ENCODE measurements at regions not wholly inside any gene's neighbourhood (a gene's known extent, or its start where the extent isn't known, plus 50 kb on each side); places are given as distances from the start of the nearest gene placed in this dataset.
"Not testable (repeated sequence)": the region's sequence is repeated elsewhere in the genome, so short reads cannot be mapped to it uniquely, and the experiment has no call there.

DNA sequence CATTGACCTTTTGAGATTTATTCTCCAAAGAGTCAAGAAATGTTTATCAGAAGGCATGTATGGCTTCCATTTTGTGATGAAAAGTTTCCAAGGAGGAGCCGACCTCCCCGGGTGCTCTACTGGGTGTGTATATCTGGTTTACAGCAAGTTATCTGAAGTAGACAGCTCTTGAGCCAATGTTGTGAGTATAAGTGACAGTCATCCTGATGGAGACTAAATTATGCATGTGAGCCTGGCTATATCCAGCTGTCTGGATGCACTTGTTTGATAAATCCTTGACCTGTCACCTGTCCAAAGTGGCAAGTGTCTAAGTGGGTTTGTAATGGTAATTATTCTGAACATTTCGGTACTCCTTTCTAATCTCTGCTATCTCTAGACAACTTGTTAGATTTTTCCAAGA, 142.2 kb downstream of the NR2F2 start:
- no peak for DNase-seq

DNA sequence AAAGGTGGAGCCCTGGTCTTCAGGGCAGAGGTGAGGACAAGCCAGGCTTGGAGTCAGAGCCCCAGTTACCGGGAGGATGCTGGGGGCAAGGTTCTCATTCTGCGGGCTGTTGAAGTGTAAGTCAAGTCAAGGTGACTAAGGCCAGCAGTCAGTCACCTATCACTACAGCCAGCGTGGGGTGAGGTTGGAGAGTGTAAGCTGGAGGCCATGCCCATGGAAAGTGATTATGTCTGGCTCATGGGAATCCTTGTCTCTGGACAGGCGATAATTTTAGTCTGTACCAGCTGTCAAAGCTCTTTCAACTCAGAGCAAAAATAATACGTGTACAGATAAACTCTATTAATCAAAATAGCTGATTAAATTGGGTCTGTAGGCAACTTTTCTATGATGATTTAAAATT, 143.1 kb downstream of the NR2F2 start:
- no peak for DNase-seq

DNA sequence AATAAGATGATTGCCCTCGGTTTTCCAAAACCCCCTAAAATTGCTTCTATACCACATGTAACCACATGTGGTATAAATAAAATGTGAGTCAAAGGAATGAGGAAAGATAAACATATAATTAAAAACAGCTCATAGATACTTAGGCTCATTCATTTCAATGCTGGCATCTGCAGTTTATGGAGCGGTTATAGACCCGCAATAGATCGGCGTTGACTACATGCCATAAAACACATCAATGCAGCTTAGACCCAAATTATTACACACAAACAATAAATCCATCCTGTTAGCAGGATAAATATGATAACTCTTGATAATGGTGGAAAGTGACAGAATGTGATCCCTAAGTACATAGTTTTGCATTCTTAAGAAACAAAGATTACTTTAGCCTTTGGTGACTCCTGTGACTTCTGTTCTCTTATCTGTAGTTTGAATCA, 143.7 kb downstream of the NR2F2 start:
- DNase-seq, result no peak

DNA sequence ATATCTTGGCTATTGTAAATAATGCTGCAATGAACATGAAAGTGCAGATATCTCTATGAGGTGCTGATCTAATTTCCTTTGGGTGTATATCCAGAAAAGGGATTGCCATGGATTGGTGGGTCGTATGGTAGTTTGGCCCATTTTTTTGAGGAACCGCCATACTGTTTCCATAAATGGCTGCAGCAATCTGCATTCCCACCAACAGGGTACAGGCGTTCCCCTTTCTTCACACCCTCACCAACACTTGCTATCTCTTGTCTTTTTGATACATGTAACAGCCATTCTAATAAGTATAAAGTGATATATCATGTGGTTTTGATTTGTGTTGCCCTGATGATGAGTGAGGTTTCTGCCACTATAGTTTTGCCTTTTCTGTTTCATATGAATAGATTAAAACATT, 146.7 kb downstream of the NR2F2 start:
- no peak for DNase-seq

DNA sequence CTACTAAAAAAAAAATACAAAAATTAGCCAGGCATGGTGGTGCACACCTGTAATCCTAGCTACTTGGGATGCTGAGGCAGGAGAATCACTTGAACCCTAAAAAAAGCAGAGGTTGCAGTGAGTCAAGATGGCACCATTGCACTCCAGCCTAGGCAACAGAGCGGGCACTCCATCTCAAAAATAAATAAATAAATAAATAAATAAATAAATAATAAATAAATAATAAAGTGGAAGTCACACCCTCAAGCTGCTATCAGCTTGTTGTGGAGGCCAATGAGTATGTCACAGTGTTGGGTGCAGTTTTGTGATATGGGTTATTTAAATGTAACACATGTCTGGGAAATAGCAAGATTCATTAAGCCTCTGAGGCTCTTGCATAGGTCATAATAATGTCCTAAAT, 153.9 kb downstream of the NR2F2 start:
- DNase-seq, result not testable (repeated sequence)

DNA sequence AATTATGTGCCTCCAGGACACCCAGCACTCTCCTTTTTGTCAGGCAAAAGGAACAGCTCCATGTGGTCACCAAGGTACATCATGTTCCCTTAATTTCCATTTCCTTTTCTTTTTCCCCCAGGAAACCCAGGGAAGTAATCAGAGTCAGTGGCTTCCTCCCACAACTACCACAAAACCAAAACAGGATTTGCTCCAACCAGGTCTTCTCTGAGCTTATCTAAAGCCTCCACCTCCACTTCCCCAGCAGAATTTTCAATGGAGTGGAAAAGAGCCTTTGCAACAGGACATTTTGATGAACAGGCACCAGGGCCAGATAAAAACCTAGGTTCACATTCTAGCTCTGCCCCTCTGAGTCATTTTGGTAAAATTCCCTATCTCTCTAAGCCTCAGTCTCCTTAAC, 154.3 kb downstream of the NR2F2 start:
- peak; percentile 36 for DNase-seq

DNA sequence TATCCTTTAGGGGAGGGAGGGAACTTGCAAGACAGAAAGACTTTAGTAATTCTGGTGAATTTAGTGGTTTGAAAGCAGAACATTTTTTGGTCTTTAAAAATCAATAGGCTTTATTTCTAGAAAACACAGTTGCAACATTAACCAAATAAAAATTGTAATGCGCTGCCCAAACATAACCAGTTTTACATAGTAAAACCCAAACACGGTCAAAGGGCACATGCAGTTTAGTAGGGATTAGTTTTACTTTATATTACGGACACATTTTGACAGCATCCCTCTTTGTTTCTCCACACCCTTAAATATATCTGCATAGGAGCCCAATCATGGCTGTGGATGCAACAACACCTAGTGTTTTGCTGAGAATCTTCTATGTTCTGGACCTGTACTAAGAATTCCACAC, 156.7 kb downstream of the NR2F2 start:
- DNase-seq, result no peak

DNA sequence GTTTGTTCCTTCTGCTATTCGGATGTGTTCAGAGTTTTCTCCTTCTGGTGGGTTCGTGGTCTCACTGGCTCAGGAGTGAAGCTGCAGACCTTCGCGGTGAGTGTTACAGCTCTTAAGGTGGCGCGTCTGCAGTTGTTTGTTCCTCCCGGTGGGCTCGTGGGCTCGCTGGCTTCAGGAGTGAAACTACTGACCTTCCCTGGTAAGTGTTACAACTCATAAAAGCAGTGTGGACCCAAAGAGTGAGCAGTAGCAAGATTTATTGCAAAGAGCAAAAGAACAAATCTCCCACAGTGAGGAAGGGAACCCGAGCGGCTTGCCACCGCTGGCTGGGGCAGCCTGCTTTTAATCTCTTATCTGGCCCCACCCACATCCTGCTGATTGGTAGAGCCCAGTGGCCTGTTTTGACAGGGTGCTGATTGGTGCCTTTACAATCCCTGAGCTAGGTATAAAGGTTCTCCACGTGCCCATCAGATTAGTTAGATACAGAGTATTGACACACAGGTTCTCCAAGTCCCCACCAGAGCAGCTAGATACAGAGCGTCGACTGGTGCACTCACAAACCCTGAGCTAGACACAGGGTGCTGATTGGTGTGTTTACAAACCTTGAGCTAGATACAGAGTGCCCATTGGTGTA, 160.7 kb downstream of the NR2F2 start:
- DNase-seq, result not testable (repeated sequence)

DNA sequence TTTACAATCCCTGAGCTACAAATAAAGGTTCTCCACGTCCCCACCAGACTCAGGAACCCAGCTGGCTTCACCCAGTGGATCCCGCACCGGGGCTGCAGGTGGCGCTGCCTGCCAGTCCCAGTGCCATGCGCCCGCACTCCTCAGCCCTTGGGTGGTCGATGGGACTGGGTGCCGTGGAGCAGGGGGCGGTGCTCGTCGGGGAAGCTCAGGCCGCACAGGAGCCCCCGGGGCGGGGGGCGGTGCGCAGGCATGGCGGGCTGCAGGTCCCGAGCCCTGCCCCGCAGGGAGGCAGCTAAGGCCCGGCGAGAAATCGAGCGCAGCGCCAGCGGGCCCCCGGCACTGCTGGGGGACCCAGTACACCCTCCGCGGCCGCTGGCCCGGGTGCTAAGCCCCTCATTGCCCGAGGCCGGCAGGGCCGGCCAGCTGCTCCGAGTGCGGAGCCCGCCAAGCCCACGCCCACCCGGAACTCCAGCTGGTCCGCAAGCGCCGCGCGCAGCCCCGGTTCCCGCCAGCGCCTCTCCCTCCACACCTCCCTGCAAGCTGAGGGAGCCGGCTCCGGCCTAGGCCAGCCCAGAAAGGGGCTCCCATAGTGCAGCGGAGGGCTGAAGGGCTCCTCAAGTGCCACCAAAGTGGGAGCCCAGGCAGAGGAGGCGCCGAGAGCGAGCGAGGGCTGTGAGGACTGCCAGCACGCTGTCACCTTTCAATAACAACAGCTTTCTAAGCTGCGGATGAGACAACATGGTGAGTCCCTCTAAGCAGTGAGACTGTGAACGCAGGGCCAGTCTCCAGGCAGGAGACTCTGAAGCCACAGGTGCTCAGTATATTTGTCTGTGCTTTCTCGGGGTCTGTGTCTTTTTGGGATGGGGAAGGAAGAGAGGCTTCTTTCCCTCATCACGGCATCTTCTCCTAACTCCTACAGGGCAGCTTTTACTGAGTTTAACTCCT, 161.5 kb downstream of the NR2F2 start:
- not testable (repeated sequence) for DNase-seq

DNA sequence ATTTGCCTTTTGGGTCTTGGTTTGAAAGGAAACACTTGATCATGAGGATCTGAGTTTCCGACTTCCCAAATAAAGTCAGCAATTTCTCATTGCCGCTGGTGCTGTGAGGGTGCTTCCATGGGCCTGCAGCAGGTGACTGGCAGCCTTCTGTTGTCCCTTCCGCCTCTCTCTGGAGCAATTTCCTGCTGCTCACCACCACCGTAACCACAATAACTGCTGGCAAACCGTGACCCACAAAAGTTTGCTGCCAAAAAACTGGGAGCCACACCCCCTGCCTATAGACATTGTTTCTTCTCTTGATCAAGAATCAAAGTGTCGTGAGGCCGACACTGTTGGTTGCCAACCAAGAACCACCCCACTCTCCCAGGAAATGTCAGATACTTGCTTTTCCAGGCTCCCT, 164.0 kb downstream of the NR2F2 start:
- DNase-seq, result peak; percentile 23

DNA sequence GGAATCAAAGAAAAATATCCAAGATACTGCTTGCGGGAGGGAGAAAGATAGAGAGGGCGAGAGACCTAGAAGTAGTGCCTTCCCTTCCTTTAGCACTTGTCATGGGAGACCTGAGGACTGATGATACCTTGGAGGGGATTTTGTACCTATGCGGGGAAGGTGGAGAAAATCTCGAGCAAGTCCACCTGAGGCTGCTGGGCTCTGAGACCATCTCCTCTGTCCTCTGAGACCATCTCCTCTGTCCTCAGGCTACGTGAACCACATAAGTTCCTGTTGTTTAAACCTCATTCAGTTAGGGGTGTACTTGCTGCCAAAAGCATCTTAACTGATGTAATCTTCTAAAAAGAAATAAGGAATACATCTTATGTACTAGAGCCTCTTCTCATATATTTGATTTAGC, 164.9 kb downstream of the NR2F2 start:
- no peak for DNase-seq

DNA sequence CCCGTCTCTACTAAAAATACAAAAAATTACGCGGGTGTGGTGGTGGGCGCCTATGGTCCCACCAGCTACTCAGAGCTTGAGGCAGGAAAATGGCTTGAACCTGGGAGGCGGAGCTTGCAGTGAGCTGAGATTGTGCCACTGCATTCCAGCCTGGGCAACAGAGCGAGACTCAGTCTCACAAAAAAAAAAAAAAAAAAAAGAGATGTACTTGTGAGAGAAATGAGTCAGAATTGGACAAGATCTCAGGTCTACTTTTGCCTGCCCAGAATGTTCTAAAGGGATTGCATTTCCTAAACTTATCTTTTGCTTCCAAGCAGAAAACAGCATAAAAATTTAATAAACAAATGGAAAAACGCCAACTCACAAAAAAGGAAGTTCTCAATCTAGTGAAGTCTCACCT, 167.5 kb downstream of the NR2F2 start:
- DNase-seq, result no peak

DNA sequence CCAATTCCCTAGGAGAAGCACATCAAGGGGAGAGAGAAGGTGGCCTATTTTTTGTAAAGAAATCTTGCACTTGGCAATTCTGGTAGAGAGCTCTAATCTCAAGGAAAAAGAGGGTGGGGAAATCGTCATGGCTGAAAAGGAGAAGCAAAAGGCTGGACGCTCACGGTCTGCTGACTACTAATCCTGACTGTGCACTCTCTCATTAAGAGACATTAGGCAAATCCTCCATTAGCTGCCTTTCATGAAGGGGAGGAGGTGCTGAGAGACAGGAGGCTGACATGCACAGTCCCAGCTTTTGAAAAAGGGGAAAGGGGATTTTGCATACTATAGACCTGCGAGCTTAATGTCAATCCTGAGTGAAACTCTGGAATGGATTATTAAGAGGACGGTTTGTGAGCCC, 170.0 kb downstream of the NR2F2 start:
- peak; percentile 7 for DNase-seq

DNA sequence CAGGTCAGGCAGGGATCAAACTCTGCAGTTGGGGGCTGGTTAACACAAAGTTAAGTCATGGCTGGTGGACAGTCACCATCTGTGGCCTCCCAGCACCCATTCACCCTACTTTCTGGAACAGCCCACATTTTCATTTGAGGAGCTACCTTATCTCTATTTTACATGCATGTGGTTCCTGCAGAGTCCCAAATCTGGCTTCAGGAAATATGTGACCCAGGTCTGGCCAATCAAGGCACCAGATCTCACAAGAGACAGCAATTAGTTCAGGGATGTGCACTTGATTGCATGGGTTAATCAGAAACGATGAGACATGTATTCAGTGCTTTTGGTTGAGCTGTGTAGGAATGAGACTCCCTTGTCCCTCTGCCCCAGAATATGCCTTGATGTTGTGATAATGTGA, 170.9 kb downstream of the NR2F2 start:
- DNase-seq, result peak; percentile 32

DNA sequence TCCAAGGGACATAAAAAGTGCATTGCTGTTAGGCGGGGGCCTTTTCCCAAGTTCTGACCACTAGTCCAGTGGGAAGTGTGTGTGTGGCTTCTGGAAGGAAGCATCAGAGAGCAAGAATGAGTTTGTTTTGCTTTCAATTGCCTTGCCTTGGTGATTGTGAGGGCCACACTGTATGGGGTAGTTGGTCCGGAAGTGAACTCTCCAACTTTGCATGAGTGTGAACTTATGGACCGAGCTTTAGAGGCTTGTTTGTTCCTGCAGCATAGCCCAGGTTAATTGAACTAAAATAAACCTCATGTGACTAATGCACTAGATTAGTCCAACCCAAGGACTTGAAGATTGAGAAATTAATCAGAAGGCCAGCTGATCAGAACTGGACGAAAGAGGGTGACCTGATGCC, 171.7 kb downstream of the NR2F2 start:
- no peak for DNase-seq

DNA sequence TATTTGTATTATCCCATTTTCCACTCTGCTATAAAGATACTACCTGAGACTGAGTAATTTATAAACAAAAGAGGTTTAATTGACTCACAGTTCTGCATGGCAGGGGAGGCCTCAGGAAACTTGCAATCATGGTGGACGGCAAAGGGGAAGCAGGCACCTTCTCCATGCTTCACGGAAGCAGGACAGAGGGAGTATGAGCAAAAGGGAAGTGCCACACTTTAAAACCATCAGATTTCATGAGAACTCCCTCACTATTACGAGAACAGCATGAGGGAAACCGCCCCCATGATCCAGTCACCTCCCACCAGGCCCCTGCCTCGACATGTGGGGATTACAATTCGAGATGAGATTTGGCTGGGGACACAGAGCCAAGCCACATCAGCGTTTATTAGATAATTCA, 172.8 kb downstream of the NR2F2 start:
- peak; percentile 68 for DNase-seq

DNA sequence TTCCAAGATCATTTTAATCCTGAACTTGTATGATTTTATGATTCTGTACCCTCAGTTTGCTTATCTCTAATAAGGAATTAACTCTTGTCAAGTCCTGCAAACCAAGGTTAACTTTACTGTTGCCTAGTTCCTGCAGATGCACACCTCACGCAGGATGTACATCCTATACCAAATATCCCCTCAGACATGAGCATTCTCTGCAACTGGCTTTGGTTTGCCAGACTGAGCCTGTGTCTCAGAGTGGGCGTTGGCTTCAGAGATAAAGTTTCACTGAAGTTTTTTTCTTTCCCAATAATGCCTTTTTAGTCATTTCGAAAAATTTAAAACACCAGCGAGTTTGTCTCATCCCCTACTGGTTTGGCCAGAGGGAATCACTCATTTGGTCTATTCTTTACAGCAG, 173.9 kb downstream of the NR2F2 start:
- peak; percentile 9 for DNase-seq

DNA sequence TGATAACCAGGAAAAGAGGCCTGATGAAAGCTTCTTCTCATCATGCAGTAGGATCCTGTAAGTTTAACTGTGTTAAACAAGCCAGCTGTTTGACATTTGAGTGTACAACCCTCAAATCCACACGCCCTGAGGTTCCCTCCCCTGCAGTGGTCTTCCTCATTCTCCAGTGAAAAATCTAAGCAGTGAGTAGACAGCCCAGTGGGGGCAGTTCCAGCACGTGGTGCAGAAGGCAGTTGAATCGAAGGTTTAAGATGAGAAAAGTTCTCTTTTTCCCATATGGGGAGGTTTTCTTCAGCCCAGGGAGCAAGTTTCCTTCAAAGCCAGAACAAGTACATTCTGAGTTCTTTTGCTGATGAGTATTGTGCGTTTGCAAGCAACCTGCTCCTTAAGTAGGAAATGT, 174.5 kb downstream of the NR2F2 start:
- DNase-seq, result peak; percentile 5

DNA sequence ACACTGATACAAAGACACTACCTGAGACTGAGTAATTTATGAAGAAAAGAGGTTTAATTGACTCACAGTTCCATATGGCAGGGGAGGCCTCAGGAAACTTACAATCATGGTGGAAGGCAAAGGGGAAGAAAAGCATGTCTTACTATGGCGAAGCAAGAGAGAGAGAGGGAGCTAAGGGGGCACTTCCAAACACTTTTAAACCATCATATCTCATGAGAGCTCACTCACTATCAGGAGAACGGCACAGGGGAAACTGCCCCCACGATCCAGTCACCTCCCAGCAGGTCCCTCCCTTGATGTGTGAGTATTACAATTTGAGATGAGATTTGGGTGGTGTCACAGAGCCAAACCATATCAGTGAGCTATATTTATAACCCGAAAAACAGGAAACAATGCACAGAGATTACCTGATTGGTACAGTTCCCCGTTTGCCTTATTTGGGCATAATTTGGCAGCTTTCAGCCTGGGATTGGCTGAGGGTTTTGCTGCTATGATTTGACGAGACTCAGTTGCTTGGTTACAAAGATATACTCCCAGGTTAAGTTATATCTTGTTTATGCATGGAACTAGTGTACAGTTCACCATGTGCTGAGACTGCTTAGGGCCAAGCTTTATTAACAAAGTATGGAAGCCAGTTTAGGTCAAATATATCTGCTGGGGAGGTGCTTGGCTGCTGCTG, 184.2 kb downstream of the NR2F2 start:
- DNase-seq, result peak; percentile 90

DNA sequence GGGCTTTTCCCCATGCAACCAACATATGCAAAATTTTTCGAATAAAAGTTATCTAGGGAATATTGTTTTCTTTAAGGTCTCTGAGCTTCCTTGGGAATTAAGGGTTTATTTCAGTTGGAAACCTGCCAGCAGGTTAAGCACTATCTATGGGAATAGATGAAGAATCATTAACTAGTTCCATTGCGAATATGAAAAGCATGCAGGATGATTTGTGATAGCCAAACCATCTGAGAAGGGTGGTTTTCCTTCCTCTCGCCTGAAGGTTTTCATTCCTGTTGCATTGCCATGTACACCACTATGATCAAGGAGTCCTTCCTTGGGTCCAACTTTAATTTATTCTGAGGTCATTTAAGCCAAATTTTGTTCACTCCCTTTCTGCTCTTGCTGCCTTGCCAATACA, 184.9 kb downstream of the NR2F2 start:
- DNase-seq, result no peak

DNA sequence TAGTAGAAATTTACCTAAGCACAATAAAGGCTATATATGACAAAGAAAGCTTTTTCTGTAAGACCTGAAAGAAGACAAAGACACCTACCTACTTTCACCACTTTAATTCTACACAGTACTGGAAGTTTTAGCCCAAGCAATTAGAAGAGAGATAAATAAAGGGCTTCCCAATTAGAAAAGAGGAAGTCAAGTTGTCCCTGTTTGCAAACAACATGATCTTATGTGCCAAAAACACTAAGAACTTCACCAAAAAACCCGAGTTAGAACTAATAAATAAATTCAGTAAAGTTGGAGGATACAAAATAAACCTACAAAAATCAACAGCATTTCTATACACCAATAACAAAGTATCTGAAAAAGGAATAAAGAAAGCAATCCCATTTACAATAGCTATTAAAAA, 190.9 kb downstream of the NR2F2 start:
- DNase-seq, result peak; percentile 20

DNA sequence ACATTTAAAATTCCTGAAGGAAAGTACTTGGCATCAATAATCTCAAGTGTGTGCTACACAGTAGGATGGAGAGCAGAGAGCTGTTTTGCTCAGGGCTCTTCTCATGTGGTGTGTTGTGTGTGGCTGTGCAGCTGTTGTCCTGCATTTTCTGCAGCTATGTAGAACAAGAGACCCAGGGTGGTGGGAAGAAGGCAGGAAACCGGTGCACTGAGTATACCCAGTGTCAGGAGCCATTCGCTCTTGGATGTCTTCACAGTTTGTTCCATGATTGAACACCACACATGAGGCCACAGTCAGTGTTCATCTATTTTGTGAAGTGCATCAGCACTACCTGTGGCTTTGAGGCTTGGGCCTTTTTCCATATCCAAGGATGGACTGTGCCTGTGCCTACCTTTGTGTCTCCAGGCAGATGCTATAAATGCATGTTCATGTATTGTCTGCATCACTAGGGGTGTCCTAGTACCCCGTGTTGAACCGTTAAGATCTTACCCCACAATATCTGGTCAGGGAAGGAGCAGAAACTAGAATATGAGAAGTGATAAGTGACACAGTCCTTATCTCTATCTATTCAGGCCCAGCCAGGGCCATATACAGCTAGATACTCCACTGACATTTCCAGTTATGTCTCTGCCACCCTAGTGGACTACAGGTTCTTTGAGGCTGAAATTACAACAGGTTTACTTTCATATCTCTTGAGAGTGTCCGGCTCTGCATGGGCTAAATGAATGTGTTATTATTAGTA, 194.3 kb downstream of the NR2F2 start:
- peak; percentile 70 for DNase-seq

DNA sequence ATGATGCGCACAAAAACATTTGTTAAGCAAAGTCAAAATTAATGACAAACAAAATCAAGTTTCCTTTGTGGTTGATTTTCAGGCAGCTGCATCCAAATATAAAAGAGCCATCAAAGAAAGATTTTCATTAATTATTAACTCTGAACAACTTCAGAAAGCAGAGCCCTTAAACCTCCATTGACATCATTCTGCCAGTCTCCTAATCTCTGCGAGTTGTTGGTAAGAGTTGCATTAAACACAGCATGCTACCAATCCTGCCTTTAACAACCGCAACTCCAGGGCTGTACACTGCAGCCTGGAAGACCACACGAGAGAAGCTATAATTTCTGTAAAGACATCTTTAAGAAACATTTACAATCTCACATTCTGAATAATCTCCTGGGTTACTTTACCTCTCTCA, 204.6 kb downstream of the NR2F2 start:
- DNase-seq, result no peak
